ENCODE measurements at regions not wholly inside any gene's neighbourhood (a gene's known extent, or its start where the extent isn't known, plus 50 kb on each side); places are given as distances from the start of the nearest gene placed in this dataset.

DNA sequence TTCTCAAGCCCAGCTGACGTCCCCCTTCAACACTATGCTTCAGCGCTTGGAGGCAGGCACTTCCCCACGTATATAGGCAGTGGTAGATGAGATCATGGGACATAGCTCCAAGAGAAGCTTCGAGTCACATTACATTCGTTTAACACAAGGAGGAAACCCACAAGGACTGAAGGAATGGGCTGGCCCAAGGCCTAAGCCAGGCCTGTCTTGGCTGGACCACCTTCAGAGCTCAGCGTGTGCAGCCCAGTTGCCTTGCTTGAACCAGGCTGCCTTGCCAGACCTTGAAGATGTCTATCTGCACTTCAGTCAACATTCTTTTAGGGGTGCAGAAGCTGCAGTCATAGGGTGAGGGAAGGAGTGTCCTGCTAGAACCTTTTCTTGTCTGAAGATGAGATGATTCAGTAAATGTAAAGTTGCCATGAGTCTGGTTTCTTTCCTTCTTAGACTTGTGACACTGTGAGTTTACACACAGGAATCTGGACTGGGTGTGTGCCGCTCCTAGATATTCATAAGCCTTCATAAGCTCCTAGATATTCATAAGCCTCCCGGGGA is 144.1 kb upstream of the RBPJ start:
- 72 to 85% (median 77%) methylated on average over 8 of the region's 8 CpGs for WGBS, 4 donors
- Histone ChIP-seq H3K4me3 (no peak overlapping the region), H3K4me1 (peaks cover 0 to 27% (median 3%) of the 10 kb centered on the region in 12 donors), H3K27me3 (peaks cover 0 to 25% (median 4%) of the 10 kb centered on the region in 9 donors), H3K27ac (peak overlapping the region in 1 of 12 donors; percentile 41), H3K36me3 (no peaks in the 10 kb centered on the region), H3K9me3 (peaks cover 0 to 3% (median 0%) of the 10 kb centered on the region in 12 donors)
- intact Hi-C loops (cut with DNase I) = loop anchor here in 1 of 10 donors (10.0 kb wide), 1 partner anchor 92 kb away; no protein-coding TSS in a partner anchor
- ATAC-seq (peak in 1 of 4 donors; percentile 42), DNase-seq (no peak)
- TF ChIP-seq, protein P1, sequence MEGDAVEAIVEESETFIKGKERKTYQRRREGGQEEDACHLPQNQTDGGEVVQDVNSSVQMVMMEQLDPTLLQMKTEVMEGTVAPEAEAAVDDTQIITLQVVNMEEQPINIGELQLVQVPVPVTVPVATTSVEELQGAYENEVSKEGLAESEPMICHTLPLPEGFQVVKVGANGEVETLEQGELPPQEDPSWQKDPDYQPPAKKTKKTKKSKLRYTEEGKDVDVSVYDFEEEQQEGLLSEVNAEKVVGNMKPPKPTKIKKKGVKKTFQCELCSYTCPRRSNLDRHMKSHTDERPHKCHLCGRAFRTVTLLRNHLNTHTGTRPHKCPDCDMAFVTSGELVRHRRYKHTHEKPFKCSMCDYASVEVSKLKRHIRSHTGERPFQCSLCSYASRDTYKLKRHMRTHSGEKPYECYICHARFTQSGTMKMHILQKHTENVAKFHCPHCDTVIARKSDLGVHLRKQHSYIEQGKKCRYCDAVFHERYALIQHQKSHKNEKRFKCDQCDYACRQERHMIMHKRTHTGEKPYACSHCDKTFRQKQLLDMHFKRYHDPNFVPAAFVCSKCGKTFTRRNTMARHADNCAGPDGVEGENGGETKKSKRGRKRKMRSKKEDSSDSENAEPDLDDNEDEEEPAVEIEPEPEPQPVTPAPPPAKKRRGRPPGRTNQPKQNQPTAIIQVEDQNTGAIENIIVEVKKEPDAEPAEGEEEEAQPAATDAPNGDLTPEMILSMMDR (IDR thresholded peaks at IDR 0.05) = no peak
- no peak for TF ChIP-seq POLR2A (IDR thresholded peaks at IDR 0.05)

GRCh38 chr4:26178854-26179253 is 142.0 kb upstream of the RBPJ start:
- WGBS, 4 donors = 52 to 72% (median 57%) methylated on average over 6 of the region's 6 CpGs
- Histone ChIP-seq H3K4me1 (peaks cover 0 to 13% (median under 1%) of the 10 kb centered on the region in 12 donors), H3K4me3 (no peak overlapping the region), H3K27ac (peak overlapping the region in 1 of 12 donors; percentile 25), H3K9me3 (peaks cover 0 to 3% (median 0%) of the 10 kb centered on the region in 12 donors), H3K27me3 (peaks cover 0 to 10% (median 0%) of the 10 kb centered on the region in 9 donors), H3K36me3 (no peaks in the 10 kb centered on the region)
- ATAC-seq = peak; percentile 44 to 81 (median 70)
- intact Hi-C loops (cut with DNase I) = loop anchor here in 1 of 10 donors (10.0 kb wide), 1 partner anchor 94 kb away; no protein-coding TSS in a partner anchor
- peak in 4 of 5 donors; percentile 31 to 75 (median 60) for DNase-seq
- TF ChIP-seq, protein P1 (IDR thresholded peaks at IDR 0.05) = no peak
- TF ChIP-seq POLR2A (IDR thresholded peaks at IDR 0.05) = no peak

DNA sequence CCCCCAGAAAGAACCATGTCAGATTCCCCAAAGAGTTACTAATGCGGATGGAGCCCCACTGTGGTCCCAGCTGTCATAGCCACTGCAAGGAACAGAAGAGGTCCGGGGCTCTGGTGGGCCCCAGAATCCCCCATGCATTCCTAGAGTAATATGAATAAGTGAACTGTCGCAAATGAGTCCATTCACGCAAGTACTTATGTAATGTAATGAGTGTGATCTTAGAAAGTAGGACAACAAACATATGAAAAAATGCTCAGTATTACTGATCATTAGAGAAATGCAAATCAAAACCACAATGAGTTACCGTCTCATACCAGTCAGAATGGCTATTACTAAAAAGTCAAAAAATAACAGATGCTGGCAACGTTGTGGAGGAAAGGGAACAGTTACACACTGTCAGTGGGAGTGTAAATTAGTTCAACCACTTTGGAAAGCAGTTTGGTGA is 141.5 kb upstream of the RBPJ start:
- ATAC-seq (no peak), DNase-seq (no peak)
- intact Hi-C loops (cut with DNase I) = loop anchor here in 1 of 10 donors (10.0 kb wide), 1 partner anchor 95 kb away; no protein-coding TSS in a partner anchor
- Histone ChIP-seq H3K9me3 (peaks cover 0 to 3% (median 0%) of the 10 kb centered on the region in 12 donors), H3K27me3 (peaks cover 0 to 5% (median 0%) of the 10 kb centered on the region in 9 donors), H3K4me1 (peaks cover 0 to 9% (median 0%) of the 10 kb centered on the region in 12 donors), H3K27ac (peak overlapping the region in 1 of 12 donors; percentile 25), H3K36me3 (no peaks in the 10 kb centered on the region), H3K4me3 (no peak overlapping the region)
- 73 to 78% (median 77%) methylated on average over 6 of the region's 6 CpGs for WGBS, 4 donors
- no peak for TF ChIP-seq POLR2A (IDR thresholded peaks at IDR 0.05)
- TF ChIP-seq, protein P1 (IDR thresholded peaks at IDR 0.05) = no peak

GRCh38 chr4:26181616-26182015 is 139.2 kb upstream of the RBPJ start:
- intact Hi-C loops (cut with DNase I) = no loop called here

More at GRCh38 chr4:26181616-26182015, 139.2 kb upstream of the RBPJ start:
- Histone ChIP-seq H3K36me3 (no peaks in the 10 kb centered on the region), H3K27me3 (no peaks in the 10 kb centered on the region), H3K9me3 (peaks cover 0 to 3% (median 0%) of the 10 kb centered on the region in 12 donors), H3K27ac (no peak overlapping the region), H3K4me1 (peaks cover 0 to 6% (median 0%) of the 10 kb centered on the region in 12 donors), H3K4me3 (no peak overlapping the region)
- no peak for DNase-seq
- TF ChIP-seq POLR2A (IDR thresholded peaks at IDR 0.05) = no peak
- TF ChIP-seq, protein P1 (IDR thresholded peaks at IDR 0.05) = no peak
- WGBS, 4 donors = 93 to 98% (median 93%) methylated on average over 1 of the region's 1 CpG
- no peak for ATAC-seq

All from heart left ventricle (tissue), 16 donors.